ENCODE measurements at regions not wholly inside any gene's neighbourhood (a gene's known extent, or its start where the extent isn't known, plus 50 kb on each side); places are given as distances from the start of the nearest gene placed in this dataset.

- BruUV-seq (replicated peaks), result no TSS peak
- Histone ChIP-seq H3K79me2 (ENCODE audit: control insufficient read depth, insufficient read depth, low read length) (no peaks in the 10 kb centered on the region), H4K20me1 (replicated peaks; ENCODE audit: control insufficient read depth, extremely low read depth, insufficient read depth, low read length) (no peaks in the 10 kb centered on the region), H3K4me2 (ENCODE audit: insufficient read depth, low read length) (no peak overlapping the region), H3K4me1 (ENCODE audit: control insufficient read depth, extremely low read depth, insufficient read depth, low read length) (peaks cover 5% of the 10 kb centered on the region), H3K27me3 (ENCODE audit: control insufficient read depth in 2 of 2, insufficient read depth in 2 of 2, low read length in 2 of 2) (no peaks in the 10 kb centered on the region), H3K9me3 (replicated peaks; ENCODE audit: control insufficient read depth, insufficient read depth, low read length) (no peaks in the 10 kb centered on the region), H2AFZ (ENCODE audit: low read depth, low read length) (no peak overlapping the region), H3K4me3 (replicated peaks in 1 of 3; ENCODE audit: insufficient read depth in 1 of 3, low read depth in 1 of 3, low read length in 3 of 3) (no peak overlapping the region), H3K36me3 (ENCODE audit: control insufficient read depth in 2 of 2, extremely low read depth in 1 of 2, insufficient read depth in 2 of 2, low read length in 2 of 2) (no peaks in the 10 kb centered on the region), H3K9ac (replicated peaks; ENCODE audit: extremely low read depth, insufficient read depth, low read length) (no peak overlapping the region), H3K9me1 (replicated peaks; ENCODE audit: control insufficient read depth, extremely low read depth, insufficient read depth, low read length) (no peaks in the 10 kb centered on the region), H3K27ac (ENCODE audit: insufficient read depth, low read depth, low read length) (no peak overlapping the region)
- POLR2A ChIA-PET, result no interaction called here
- no peak for FAIRE-seq
- CTCF ChIA-PET, result no interaction called here
- dilution Hi-C loops (cut with MboI; ENCODE audit: extremely low pct_ligation_motif_present, low sequenced_read_pairs), result no loop called here
- intact Hi-C loops (cut with micrococcal nuclease), result no loop called here
- DNase-seq (ENCODE audit: low read depth, low spot score), result no peak
- no peak for TF ChIP-seq EZH2 (IDR thresholded peaks at IDR 0.05; ENCODE audit: borderline replicate concordance, low read depth, low read length, severe bottlenecking)
- no peak for TF ChIP-seq POLR2AphosphoS5 (IDR thresholded peaks at IDR 0.05; ENCODE audit: insufficient read depth, low read depth, low read length)
- TF ChIP-seq MAX (IDR thresholded peaks at IDR 0.05; ENCODE audit: insufficient read depth, insufficient read length), result no peak
- TF ChIP-seq POLR2A (IDR thresholded peaks at IDR 0.05; ENCODE audit: low read depth, low read length), result no peak
- TF ChIP-seq CTCF (IDR thresholded peaks at IDR 0.05; ENCODE audit: extremely low read depth in 1 of 2, insufficient read depth in 1 of 2, low read depth in 1 of 2, low read length in 2 of 2), result no peak
- TF ChIP-seq MYC (IDR thresholded peaks at IDR 0.05; ENCODE audit: low read depth, low read length), result no peak
- no peak for TF ChIP-seq FOS (IDR thresholded peaks at IDR 0.05; ENCODE audit: borderline replicate concordance, insufficient read depth, low read length)
- TF ChIP-seq GATA2 (IDR thresholded peaks at IDR 0.05; ENCODE audit: insufficient read depth, insufficient read length, low read depth, low read length), result no peak
- TF ChIP-seq JUN (IDR thresholded peaks at IDR 0.05; ENCODE audit: borderline replicate concordance, insufficient read depth, insufficient read length, low read depth), result no peak
Measured at GRCh38 chr10:3951993-3952392, 167.0 kb upstream of the KLF6 start.
